PC-9 (cell line): ENCODE measurements at regions not wholly inside any gene's neighbourhood (a gene's known extent, or its start where the extent isn't known, plus 50 kb on each side); places are given as distances from the start of the nearest gene placed in this dataset.

ENCODE experiments used
- BruUV-seq: library from RNA; stranded (reverse); fragments of 400-500 nt; replicated peaks from 2 replicates; lab custom pipeline; 2021; lab: Mats Ljungman, UMichigan
- CTCF ChIA-PET: fragments of 300-600 bp; sonication (Branson Sonifier 250); formaldehyde crosslinking; loops from one replicate; lab custom pipeline; 2022; ENCODE audit warnings: antibody characterized with exemption; lab: Charles Lee
- POLR2A ChIA-PET: fragments of 300-600 bp; sonication (Branson Sonifier 250); formaldehyde crosslinking; loops from one replicate; lab custom pipeline; 2022; ENCODE audit warnings: antibody characterized with exemption; ENCODE audit not compliant: unreplicated experiment; lab: Charles Lee
- DNase-seq, 2 experiments: peaks; one replicate each; pipeline versions ENCODE4 v3.0.0 to v3.0.0-alpha.2; 2015 to 2022; ENCODE audit warnings: mixed read lengths in 1 of 2
- H2AFZ ChIP-seq: fragments of 200-600 bp; sonication (generic); 2 replicates; pipeline ENCODE4 v1.8.1; 2017; ENCODE audit warnings: antibody characterized with exemption
- H3F3A ChIP-seq: fragments of 200-600 bp; sonication (generic); 2 replicates; pipeline ENCODE4 v1.8.1; 2017; ENCODE audit warnings: antibody characterized with exemption, mild to moderate bottlenecking, low read depth; ENCODE audit not compliant: insufficient read depth
- H3K27ac ChIP-seq: fragments of 200-600 bp; sonication (generic); 2 replicates; pipeline ENCODE4 v1.6.1; 2016; ENCODE audit warnings: mixed run types
- H3K27me3 ChIP-seq: fragments of 200-600 bp; sonication (generic); 2 replicates; pipeline ENCODE4 v1.6.1; 2016; ENCODE audit warnings: low read depth, mixed run types; ENCODE audit not compliant: insufficient read depth
- H3K36me3 ChIP-seq: fragments of 200-600 bp; sonication (generic); 2 replicates; pipeline ENCODE4 v1.6.1; 2016; ENCODE audit warnings: low read depth, mixed run types
- H3K4me1 ChIP-seq: fragments of 200-600 bp; sonication (generic); replicated peaks from 2 replicates; pipeline ENCODE4 v1.6.1; 2016; ENCODE audit warnings: mixed run types; ENCODE audit not compliant: insufficient read depth
- H3K4me2 ChIP-seq: fragments of 200-600 bp; sonication (generic); 2 replicates; pipeline ENCODE4 v1.6.1; 2017; ENCODE audit warnings: mixed run types
- H3K4me3 ChIP-seq: fragments of 200-600 bp; sonication (generic); 2 replicates; pipeline ENCODE4 v1.6.1; 2016; ENCODE audit warnings: mixed run types
- H3K79me2 ChIP-seq: fragments of 200-600 bp; sonication (generic); 2 replicates; pipeline ENCODE4 v1.6.1; 2017; ENCODE audit warnings: low read depth, mixed run types
- H3K9me2 ChIP-seq: fragments of 200-600 bp; sonication (generic); 2 replicates; pipeline ENCODE4 v1.8.1; 2017; ENCODE audit warnings: mild to moderate bottlenecking; ENCODE audit not compliant: insufficient read depth
- H3K9me3 ChIP-seq: fragments of 200-600 bp; sonication (generic); 2 replicates; pipeline ENCODE4 v1.8.1; 2016; ENCODE audit warnings: low read depth; ENCODE audit not compliant: insufficient read depth
- H4K20me1 ChIP-seq: fragments of 200-600 bp; sonication (generic); 2 replicates; pipeline ENCODE4 v1.8.1; 2017; ENCODE audit not compliant: insufficient read depth
- CTCF ChIP-seq: fragments of 200-600 bp; sonication (generic); conservative IDR thresholded peaks from 2 replicates; pipeline ENCODE4 v1.6.1; 2017; ENCODE audit warnings: mixed run types, antibody characterized with exemption, mild to moderate bottlenecking, moderate library complexity
- EZH2 ChIP-seq: fragments of 200-600 bp; sonication (generic); IDR thresholded peaks from 2 replicates; pipeline ENCODE4 v1.8.0; 2017; ENCODE audit warnings: antibody characterized with exemption, low read depth
- intact Hi-C: fragments of 100-400 bp; cut with micrococcal nuclease; formaldehyde crosslinking; loops from one replicate; pipeline ENCODE4 v1.10.0; 2022; ENCODE audit not compliant: unreplicated experiment

- H2AFZ ChIP-seq, result no peak overlapping the region
- H3K9me2 ChIP-seq, result no peaks in the 10 kb centered on the region
- intact Hi-C loops, result no loop called here
- no TSS peak for BruUV-seq
- H3K36me3 ChIP-seq, result no peaks in the 10 kb centered on the region
- no peak overlapping the region for H3K4me3 ChIP-seq
- ChIA-PET CTCF (no interaction called here), POLR2A (no interaction called here)
- DNase-seq, result no peak
- no peaks in the 10 kb centered on the region for H3K4me1 ChIP-seq
- no peak overlapping the region for H3K27ac ChIP-seq
- H3K9me3 ChIP-seq, result no peaks in the 10 kb centered on the region
- H3F3A ChIP-seq, result no peaks in the 10 kb centered on the region
- no peak for TF ChIP-seq EZH2
- no peak for TF ChIP-seq CTCF
- H3K27me3 ChIP-seq, result peaks cover 28% of the 10 kb centered on the region; the same call in 1 of the 2 replicates
- no peaks in the 10 kb centered on the region for H3K79me2 ChIP-seq
- H4K20me1 ChIP-seq, result no peaks in the 10 kb centered on the region
- no peak overlapping the region for H3K4me2 ChIP-seq
Observed at GRCh38 chr1:232369451-232370296, 260.3 kb downstream of the SIPA1L2 start.

GRCh38 chr1:232368821-232369321, 261.1 kb downstream of the SIPA1L2 start:
- no peak overlapping the region for H3K27ac ChIP-seq
- H3K9me2 ChIP-seq, result no peaks in the 10 kb centered on the region
- H3K27me3 ChIP-seq, result peaks cover 23% of the 10 kb centered on the region; the same call in 1 of the 2 replicates
- H3F3A ChIP-seq, result no peaks in the 10 kb centered on the region
- no peak for DNase-seq
- H3K4me3 ChIP-seq, result no peak overlapping the region
- TF ChIP-seq EZH2 (no peak), CTCF (no peak)
- BruUV-seq, result no TSS peak
- POLR2A ChIA-PET, result no interaction called here
- no peak overlapping the region for H2AFZ ChIP-seq
- H4K20me1 ChIP-seq, result no peaks in the 10 kb centered on the region
- no peaks in the 10 kb centered on the region for H3K36me3 ChIP-seq
- no peaks in the 10 kb centered on the region for H3K4me1 ChIP-seq
- intact Hi-C loops, result no loop called here
- no peaks in the 10 kb centered on the region for H3K79me2 ChIP-seq
- CTCF ChIA-PET, result no interaction called here
- no peaks in the 10 kb centered on the region for H3K9me3 ChIP-seq
- H3K4me2 ChIP-seq, result no peak overlapping the region

- Histone ChIP-seq H2AFZ (no peak overlapping the region), H3K9me3 (no peaks in the 10 kb centered on the region), H3F3A (no peaks in the 10 kb centered on the region), H3K27me3 (peaks cover 9% of the 10 kb centered on the region; the same call in 1 of the 2 replicates), H3K4me2 (no peak overlapping the region), H3K9me2 (no peaks in the 10 kb centered on the region), H3K79me2 (no peaks in the 10 kb centered on the region), H3K4me3 (no peak overlapping the region), H4K20me1 (no peaks in the 10 kb centered on the region), H3K27ac (no peak overlapping the region), H3K4me1 (no peaks in the 10 kb centered on the region), H3K36me3 (no peaks in the 10 kb centered on the region)
- TF ChIP-seq CTCF (no peak), EZH2 (no peak)
- ChIA-PET CTCF (no interaction called here), POLR2A (no interaction called here)
- intact Hi-C loops, result no loop called here
- no TSS peak for BruUV-seq
- no peak for DNase-seq
Observed at GRCh38 chr1:232367293-232367692, 262.6 kb downstream of the SIPA1L2 start.
